Erythroblast (primary cell): ENCODE measurements at regions not wholly inside any gene's neighbourhood (a gene's known extent, or its start where the extent isn't known, plus 50 kb on each side); places are given as distances from the start of the nearest gene placed in this dataset.
"Not testable (repeated sequence)": the region's sequence is repeated elsewhere in the genome, so short reads cannot be mapped to it uniquely, and the experiment has no call there.

Experiments used
- DNase-seq, 2 experiments: peaks; one replicate each; lab custom pipeline; 2025; lab: John Stamatoyannopoulos, UW
- GATA1 ChIP-seq: IDR thresholded peaks from 2 replicates; pipeline ENCODE4 v1.6.1; 2011; ENCODE audit warnings: low read depth, mild to moderate bottlenecking, control low read depth, low read length, moderate library complexity
- POLR2A ChIP-seq: IDR thresholded peaks from 2 replicates; pipeline ENCODE4 v1.6.1; 2011; ENCODE audit warnings: mild to moderate bottlenecking, low read length

GRCh38 chr10:33492701-33493345 lies 158.4 kb upstream of the NRP1 start:
- TF ChIP-seq GATA1 = no peak
- TF ChIP-seq POLR2A = no peak
- no peak for DNase-seq

GRCh38 chr10:33489501-33490176 lies 155.2 kb upstream of the NRP1 start:
- no peak for TF ChIP-seq GATA1
- TF ChIP-seq POLR2A = no peak
- DNase-seq = no peak

DNA sequence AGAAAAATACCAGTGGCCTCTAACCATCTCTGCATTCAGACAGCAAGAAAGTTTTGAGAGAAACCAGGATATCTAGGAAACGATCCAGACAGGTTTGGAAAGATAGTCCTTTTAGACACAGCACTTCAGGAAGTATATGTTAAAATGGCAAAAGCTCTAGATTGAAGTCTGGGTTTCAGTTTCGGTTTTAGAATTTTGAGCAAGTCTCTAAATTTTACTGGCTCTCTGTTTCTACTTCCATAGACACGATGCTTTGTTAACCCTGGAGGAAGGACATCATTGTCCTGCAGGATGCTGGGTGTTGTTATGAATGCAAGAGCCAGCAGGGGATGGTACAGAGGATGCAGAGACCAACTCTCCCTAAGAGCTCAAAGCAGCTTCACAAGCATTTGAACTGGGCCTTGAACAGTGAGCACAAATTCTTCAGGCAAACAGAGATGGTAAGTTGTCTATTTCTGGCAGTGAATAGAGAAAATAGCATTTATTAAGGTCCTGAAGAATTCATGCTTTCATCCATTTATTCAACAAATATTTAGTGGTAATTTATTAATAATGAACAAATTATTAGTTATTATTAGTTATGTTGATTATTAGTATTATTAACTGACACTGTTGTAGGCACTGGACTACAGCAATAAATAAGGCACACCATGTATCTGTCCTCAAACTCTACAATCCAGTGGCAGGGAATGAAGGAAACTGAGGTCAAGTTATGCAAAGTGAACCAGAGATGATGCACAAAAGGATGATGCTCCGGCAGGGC lies 152.7 kb upstream of the NRP1 start:
- DNase-seq = no peak
- TF ChIP-seq GATA1 = no peak
- no peak for TF ChIP-seq POLR2A

- TF ChIP-seq POLR2A (no peak), GATA1 (no peak)
- no peak for DNase-seq
Observed at GRCh38 chr10:33485276-33485675, 150.8 kb upstream of the NRP1 start.

- TF ChIP-seq GATA1 = no peak
- TF ChIP-seq POLR2A = no peak
- no peak for DNase-seq
Observed at GRCh38 chr10:33484787-33485186, 150.3 kb upstream of the NRP1 start.

DNA sequence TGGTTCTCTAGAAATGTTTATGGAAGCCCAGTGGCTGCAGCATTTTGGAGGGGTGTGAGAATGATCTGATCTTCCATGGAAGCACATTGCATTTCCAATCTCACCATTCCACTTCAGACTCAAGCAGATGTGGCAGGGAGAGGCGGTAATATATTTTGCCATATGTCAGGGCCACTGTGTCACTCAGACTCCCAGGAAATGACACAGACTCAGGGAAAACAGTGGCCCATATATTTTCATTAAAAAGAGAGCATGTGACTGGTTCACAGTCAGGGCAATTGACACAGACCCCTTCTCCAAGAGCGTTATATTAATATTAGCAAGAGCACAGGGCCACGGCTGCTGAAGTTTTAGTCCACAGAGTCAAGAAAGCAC lies 149.3 kb upstream of the NRP1 start:
- no peak for DNase-seq
- TF ChIP-seq GATA1 = no peak
- TF ChIP-seq POLR2A = no peak

- TF ChIP-seq GATA1 = no peak
- no peak for TF ChIP-seq POLR2A
Observed at GRCh38 chr10:33483124-33483815, 148.8 kb upstream of the NRP1 start.

DNA sequence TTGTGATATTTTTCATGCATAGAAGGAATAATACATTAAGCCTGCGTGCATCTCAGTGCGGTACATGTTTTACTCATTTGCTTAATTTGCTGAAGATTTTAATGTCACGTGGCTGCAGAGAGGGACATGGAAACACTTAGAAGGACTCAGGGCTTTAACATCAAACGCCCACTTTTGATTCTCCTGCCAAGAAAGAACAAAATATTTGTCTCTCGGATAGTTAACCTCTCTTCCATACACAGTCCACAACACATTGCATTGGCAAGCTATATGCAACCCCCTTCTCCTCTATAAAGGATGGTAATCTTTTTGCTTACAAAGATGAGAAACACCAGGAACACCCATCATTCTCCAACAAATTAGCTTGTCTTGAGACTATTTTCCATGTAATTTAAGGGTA lies 148.0 kb upstream of the NRP1 start:
- no peak for DNase-seq
- no peak for TF ChIP-seq GATA1
- TF ChIP-seq POLR2A = no peak

More at GRCh38 chr10:33483124-33483815, 148.8 kb upstream of the NRP1 start:
- DNase-seq = no peak

DNA sequence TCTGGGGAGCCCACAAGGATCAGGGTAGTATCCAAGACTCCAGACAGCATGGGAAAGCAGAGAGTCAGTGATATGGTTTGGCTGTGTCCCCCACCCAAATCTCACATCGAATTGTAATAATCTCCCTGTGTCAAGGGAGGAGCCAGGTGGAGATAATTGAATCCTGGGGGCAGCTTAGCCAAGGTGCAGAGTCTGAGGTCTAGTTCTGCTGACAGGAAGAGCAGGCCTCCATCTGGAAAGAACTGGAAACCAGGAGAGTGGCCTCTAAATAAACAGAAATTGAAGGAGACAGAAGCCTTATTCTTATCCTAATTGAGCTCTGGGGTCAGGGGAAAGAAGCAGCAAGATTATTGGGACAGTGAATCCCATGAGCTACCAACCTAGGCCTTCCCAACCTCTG lies 146.7 kb upstream of the NRP1 start:
- DNase-seq = no peak
- TF ChIP-seq GATA1 (no peak), POLR2A (no peak)

DNA sequence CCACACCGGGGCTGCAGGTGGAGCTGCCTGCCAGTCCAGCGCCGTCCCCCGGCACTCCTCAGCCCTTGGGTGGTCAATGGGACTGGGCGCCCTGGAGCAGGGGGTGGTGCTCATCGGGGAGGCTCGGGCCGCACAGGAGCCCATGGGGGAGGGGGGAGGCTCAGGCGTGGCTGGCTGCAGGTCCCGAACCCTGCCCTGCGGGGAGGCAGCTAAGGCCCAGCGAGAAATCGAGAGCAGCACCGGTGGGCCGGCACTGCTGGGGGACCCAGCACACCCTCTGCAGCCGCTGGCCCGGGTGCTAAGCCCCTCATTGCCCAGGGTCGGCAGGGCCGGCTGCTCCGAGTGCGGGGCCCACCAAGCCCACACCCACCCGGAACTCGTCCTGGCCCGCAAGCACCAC lies 145.9 kb upstream of the NRP1 start:
- not testable (repeated sequence) for DNase-seq

GRCh38 chr10:33478675-33479125 lies 144.2 kb upstream of the NRP1 start:
- TF ChIP-seq GATA1 (no peak), POLR2A (no peak)
- DNase-seq = no peak

DNA sequence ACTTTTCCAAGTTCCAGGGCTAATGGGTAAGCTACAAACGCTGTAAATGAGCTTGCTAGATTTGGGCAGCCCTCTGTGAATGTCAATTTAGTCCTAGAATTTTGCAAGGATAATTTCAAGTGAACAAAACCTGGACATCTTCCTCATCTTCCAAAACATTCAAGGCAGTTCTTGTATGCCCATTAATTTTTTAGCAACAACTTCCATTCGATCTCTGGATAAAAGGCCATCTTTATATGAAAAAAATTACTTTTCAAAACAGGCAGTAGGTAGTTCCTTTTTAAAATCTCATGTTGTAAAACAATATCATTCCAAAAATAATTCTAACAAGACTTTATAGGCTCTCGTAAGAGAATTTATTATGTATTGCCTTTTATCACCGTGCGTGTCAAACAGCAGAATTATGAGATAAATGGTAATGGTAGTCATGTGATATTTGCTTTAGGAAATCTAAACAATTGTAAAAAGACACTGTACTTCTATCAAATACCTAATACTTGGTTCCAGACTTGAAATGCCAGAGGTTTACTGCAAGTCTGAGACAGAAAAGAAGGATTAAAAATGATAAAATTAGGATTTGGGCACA lies 143.7 kb upstream of the NRP1 start:
- TF ChIP-seq POLR2A = no peak
- TF ChIP-seq GATA1 = no peak
- no peak for DNase-seq

DNA sequence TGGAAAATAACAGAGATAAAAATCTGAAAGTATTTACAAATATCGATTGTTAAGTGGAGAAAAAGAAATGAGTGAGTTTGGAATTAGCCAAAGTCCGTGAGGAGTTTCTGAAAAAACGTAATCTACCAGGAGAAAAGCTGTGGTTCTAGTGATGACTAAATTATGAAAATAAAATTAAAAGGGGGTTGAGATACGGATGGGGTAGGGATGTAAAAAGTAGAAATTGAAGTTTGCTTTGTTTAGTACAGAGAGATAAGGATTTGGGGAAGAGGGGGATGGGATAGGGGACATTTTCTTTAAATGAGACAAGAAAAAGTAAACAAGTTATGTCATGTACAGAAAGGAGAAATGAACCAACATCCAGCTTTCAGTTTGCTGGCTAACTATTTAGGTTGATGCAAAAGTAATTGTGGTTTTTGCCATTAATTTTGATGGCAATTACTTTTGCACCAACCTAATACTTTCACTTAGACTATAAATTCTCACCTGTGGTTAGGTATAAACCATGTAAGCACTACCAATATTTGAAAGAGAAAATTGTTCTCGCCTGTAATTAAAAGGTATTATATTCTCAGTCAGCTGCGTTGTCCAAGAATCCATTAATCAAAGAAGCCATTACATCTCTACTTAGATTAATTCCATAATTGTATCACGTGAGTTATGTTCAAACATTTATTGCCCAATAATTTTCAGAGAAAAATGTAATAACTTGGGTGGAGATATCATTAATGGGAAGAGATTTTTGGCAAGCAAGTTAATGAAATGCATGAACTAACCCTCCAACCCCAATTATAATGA lies 143.0 kb upstream of the NRP1 start:
- no peak for DNase-seq
- no peak for TF ChIP-seq POLR2A
- TF ChIP-seq GATA1 = no peak

DNA sequence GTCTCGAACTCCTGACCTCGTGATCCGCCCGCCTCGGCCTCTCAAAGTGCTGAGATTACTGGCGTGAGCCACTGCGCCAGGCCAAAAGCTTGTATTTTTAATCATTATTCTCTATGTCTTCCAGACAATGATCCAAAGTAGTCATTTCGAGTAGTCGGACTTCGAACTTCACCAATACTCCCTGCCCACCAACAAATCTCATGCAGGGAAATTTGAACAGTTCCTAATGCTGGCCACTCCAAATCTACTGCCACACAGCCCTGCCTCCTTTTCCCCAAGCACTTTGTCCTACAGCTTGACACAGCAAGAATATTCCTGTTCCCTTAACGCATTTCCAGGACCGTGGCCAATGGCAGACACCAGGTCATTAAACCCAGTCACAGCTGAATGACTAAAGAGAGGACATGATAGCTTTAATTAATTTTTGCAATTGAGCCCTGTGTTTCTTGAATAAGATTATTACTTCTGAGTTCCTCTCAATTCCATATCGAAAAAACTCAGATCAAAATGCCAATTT lies 142.3 kb upstream of the NRP1 start:
- TF ChIP-seq GATA1 (no peak), POLR2A (no peak)
- DNase-seq = no peak
